HG03045 (cell line): ENCODE measurements at regions not wholly inside any gene's neighbourhood (a gene's known extent, or its start where the extent isn't known, plus 50 kb on each side); places are given as distances from the start of the nearest gene placed in this dataset.

Experiments used
- ATAC-seq: cut with Tn5 transposase; IDR thresholded peaks from one replicate; pipeline ENCODE4 v1.9.1; 2021; ENCODE audit warnings: mild to moderate bottlenecking, moderate library complexity; ENCODE audit not compliant: unreplicated experiment

GRCh38 chr18:56146565-56146964 is 491.8 kb downstream of the TXNL1 start:
- no peak for ATAC-seq

DNA sequence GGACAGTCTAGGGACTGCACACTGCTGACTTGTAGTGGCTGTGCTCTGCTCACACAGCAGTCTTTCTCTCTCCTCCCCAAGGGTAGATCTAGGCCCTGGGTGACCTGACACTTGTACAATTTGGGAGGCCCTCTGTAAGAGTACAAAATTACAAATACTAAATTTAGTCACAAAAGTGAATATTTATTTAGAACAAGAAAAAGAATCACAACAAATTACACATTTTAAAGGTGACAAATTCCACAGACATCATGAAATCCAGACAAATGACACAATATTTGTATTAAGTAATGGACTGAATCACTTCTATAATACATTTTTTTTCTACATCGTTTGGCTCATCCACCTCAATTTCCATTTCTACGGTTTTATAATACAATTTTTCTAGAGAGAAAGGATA is 496.4 kb downstream of the TXNL1 start:
- no peak for ATAC-seq

DNA sequence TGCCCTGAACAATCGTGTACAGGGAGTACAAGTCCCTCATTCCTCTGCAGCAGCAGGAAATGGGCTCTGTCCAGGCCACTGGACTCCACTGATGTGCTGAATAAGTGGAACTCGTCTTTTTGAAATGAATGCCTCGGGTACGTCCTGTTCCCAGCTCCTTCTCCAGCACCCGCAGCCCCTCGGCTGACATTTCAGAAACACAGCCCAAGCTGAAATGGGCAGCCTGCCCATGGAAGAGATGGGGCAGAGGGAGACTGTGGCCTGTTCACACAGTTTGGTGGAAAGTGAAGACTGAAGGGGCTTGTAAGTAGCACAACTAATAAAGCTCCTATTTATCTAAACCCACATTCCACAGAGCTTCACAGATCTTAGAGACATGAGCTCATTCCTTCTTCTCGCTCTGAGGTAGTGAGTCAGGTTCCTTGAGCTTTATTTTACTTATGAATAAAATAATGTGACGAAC is 498.6 kb downstream of the TXNL1 start:
- ATAC-seq: no peak

DNA sequence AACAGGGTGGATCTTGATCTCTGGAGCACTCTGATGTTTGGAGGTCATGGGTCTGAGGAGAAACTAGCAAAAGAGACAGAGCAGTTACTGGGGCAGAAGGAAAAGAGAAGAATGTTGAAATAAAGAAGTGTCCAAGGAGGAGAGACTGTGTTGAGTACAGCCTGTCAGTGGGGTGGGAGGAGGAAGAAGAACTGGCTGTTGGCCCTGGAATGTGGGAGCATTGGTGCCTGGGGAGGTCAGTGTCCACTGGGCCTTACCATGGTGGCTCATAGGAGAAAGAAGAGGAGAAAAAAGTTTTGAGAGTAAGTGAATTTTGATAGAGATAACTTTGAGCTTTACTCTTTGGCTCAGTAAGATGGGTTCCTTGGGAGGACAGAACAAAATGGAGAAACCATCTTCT is 499.0 kb downstream of the TXNL1 start:
- ATAC-seq: no peak

- no peak for ATAC-seq
Observed at GRCh38 chr18:56136105-56136504, 502.3 kb downstream of the TXNL1 start.

- no peak for ATAC-seq
Observed at GRCh38 chr18:56130481-56130880, 507.9 kb downstream of the TXNL1 start.

- no peak for ATAC-seq
Observed at GRCh38 chr18:56128153-56128791, 510.1 kb downstream of the TXNL1 start.

- ATAC-seq: no peak
Observed at GRCh38 chr18:56127322-56128099, 510.9 kb downstream of the TXNL1 start.

- no peak for ATAC-seq
Observed at GRCh38 chr18:56124186-56124585, 514.2 kb downstream of the TXNL1 start.

- ATAC-seq: no peak
Observed at GRCh38 chr18:56121669-56122068, 516.7 kb downstream of the TXNL1 start.

DNA sequence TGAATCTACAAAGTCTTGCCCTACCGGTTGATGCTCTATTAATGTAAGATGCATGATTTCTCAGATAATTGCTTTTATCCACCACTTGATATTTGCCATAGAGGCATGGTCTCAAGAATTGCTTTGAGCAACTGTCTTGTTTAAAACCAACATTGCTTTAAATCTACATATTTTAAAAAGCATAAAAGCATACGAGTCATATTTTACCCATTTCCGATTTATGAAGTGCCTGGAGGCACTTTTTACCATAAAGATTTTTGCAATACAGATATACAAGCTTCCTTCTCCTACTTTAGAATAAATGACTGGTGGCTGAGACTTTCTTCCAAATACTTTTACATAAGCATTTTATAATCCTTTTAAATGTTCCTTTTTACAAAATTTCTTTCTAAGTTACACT is 517.6 kb downstream of the TXNL1 start:
- no peak for ATAC-seq

- ATAC-seq: no peak
Observed at GRCh38 chr18:56119681-56120080, 518.7 kb downstream of the TXNL1 start.

- ATAC-seq: no peak
Observed at GRCh38 chr18:56118422-56118821, 520.0 kb downstream of the TXNL1 start.

DNA sequence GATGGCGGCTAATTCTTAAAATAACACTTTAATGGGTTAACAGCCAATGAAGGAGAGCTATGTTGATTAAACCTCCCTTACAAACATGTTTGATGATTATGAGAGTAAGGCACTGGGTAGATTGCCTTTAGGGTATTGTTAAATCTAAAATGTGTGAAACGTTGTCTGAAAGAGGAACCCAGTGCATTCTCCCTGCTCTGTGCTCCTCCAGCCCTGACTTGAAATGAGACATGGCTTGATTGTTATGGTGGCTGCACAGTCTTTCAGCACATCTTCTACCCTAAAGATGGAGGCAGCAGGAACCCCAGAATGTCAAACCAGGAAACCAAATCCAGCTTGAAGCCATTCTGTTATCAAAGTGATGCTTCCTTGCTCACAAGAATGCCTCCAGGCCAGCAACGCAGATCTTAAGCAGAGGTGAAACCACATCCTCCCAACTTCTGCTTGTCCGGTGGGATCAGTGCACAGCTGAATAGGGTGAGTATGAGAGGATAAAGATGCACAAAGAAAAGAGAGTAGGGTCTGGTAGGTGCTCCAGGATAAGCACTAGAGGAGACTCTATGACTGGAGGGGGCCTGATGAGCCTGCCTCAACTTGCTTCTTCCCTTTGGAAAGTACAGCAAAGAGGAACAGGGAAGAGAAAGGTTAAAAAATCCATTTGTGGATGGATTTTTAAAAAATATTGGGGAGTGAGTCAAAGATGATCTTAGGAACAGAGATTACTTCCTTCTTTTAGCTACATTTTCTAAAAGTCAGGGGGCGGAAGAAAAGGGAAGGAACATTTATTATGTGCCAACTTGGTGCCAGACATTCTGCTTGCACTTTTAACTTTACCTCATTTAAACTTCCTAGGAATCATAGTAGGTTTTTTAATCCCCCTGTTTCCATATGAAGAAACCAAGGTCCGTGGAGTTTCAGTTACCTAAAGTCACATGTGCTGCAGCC is 523.0 kb downstream of the TXNL1 start:
- ATAC-seq: no peak

DNA sequence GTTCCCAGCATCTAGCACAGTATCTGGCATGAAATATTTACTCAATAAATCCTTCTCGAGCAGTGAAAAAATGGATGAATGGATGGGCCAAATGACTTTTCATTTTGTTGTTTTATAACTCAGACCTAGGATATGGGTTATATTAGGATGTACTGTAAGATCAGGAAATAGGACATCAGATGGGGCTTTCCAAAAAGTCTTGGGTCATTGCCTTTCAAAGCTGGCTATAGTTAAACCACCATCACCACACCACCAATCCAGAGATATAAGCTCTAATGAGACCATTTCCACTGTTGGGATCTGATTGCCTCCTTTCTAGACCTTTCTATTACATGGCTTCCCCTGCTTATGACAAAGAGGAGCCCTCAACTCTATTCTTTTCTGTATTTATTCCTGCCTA is 525.0 kb upstream of the TCF4 start:
- no peak for ATAC-seq

- ATAC-seq: peak; percentile 98
Observed at GRCh38 chr18:56112013-56112749, 524.2 kb upstream of the TCF4 start.

GRCh38 chr18:56109757-56110156 is 521.8 kb upstream of the TCF4 start:
- no peak for ATAC-seq

DNA sequence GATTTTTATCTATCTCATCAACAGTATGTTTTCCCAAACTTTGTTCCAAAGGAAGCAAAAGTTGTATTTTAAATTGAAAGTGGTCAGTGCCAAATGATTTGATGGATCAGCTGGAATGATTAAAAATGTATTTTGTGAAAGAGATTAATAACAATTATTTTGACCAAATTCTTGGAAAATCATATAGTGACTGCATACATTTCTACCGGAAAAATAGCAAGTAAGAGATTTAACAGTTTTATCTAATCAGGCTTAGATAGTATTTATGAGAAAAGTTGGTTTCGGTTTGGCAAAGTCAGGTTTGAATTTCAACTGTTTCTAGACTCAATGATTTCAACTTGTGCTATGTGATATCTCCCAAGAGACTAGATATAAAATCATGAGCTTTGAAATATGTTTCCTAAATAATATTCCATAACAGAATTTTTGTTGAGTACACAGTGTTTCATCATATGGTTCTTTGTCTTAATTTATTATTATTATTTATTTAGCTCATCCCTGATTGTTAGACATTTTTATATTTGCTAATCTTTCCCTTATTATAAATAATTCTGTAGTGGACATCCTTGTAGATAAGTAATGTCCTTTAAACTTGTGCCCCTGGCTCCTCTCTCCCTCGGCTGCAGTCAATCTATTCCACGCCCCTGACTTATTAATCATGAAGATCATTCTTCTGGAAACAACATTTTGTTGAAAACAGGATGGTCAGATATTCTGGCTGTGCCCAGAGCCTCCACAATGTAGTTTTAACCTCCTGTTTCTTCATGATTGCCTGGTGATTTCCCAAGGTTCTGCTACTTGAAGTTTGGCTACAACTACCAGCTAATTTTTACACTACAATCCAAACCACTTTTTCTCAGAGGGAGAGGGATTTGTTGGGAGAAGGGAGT is 520.7 kb upstream of the TCF4 start:
- ATAC-seq: no peak

DNA sequence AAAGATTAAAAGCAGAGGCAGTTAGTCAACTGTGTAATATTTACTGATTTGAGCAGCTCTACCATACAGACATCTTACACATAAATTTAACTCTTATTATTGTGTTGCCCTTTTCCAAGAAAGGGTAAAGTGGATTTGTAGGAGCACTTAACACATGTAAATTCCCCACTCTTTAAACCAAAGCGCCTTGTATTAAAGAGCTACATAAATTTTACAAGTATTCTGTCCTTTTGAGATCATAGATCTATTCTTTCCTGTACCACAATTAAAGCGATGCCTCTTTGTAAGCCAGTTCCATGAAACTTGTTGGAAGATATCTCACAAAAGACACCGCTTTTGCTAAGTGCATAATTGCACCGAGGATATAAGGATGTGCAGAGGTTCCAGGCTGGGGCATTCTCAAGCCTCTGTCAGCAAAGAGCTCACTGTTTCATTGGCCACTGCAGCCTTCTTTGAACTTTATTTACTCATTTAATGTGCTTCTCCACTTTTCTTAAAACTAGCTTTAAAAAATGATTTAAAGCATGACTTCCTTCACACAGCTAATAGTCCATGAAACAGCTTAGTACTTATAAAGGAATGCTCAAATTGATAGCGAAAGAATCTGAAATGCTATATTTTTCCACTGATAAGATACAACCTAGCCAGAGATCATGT is 520.0 kb upstream of the TCF4 start:
- ATAC-seq: no peak
